GM12874 (cell line): ENCODE measurements at regions not wholly inside any gene's neighbourhood (a gene's known extent, or its start where the extent isn't known, plus 50 kb on each side); places are given as distances from the start of the nearest gene placed in this dataset.

Experiments used
- CTCF ChIP-seq: IDR thresholded peaks from 2 replicates; pipeline ENCODE4 v1.5.1; 2011; ENCODE audit warnings: low read depth, mild to moderate bottlenecking, control low read depth, low read length, moderate library complexity; ENCODE audit not compliant: insufficient read depth

GRCh38 chr3:118573912-118574311 lies 460.7 kb downstream of the IGSF11 start:
- TF ChIP-seq CTCF = no peak

- TF ChIP-seq CTCF = no peak
Measured at GRCh38 chr3:118577055-118577777, 457.4 kb downstream of the IGSF11 start.

GRCh38 chr3:118578559-118578958 lies 456.1 kb downstream of the IGSF11 start:
- TF ChIP-seq CTCF = no peak

- TF ChIP-seq CTCF = no peak
Measured at GRCh38 chr3:118587037-118587741, 447.5 kb downstream of the IGSF11 start.

GRCh38 chr3:118587847-118588246 lies 446.8 kb downstream of the IGSF11 start:
- TF ChIP-seq CTCF = no peak

GRCh38 chr3:118593277-118593670 lies 441.4 kb downstream of the IGSF11 start:
- no peak for TF ChIP-seq CTCF

- TF ChIP-seq CTCF = no peak
Measured at GRCh38 chr3:118597184-118597583, 437.5 kb downstream of the IGSF11 start.
